KMS-11 (cell line): ENCODE measurements at regions not wholly inside any gene's neighbourhood (a gene's known extent, or its start where the extent isn't known, plus 50 kb on each side); places are given as distances from the start of the nearest gene placed in this dataset.

ENCODE experiments used
- H2AFZ ChIP-seq: fragments of 200-600 bp; sonication (generic); 2 replicates; pipeline ENCODE4 v1.6.1; 2016; ENCODE audit warnings: antibody characterized with exemption, mixed run types, low read depth
- H3K27ac ChIP-seq: fragments of 200-600 bp; sonication (generic); 2 replicates; pipeline ENCODE4 v1.6.1; 2016; ENCODE audit warnings: mild to moderate bottlenecking, mixed run types
- H3K27me3 ChIP-seq: fragments of 200-600 bp; sonication (generic); 2 replicates; pipeline ENCODE4 v1.6.1; 2017; ENCODE audit warnings: mild to moderate bottlenecking, low read depth, mixed run types, moderate library complexity; ENCODE audit not compliant: insufficient read depth
- H3K36me3 ChIP-seq: fragments of 200-600 bp; sonication (generic); 2 replicates; pipeline ENCODE4 v1.6.1; 2017; ENCODE audit warnings: mild to moderate bottlenecking, mixed run types; ENCODE audit not compliant: insufficient read depth
- H3K4me1 ChIP-seq: fragments of 200-600 bp; sonication (generic); 2 replicates; pipeline ENCODE4 v1.6.1; 2016; ENCODE audit warnings: mild to moderate bottlenecking, low read depth, mixed run types; ENCODE audit not compliant: poor library complexity, severe bottlenecking
- H3K4me2 ChIP-seq: fragments of 200-600 bp; sonication (generic); 2 replicates; pipeline ENCODE4 v1.7.0; 2016; ENCODE audit warnings: mild to moderate bottlenecking, mixed run types
- H3K4me3 ChIP-seq: fragments of 200-600 bp; sonication (generic); IDR thresholded peaks from 2 replicates; pipeline ENCODE4 v1.6.1; 2017; ENCODE audit warnings: low read depth, low read length, mixed read lengths; ENCODE audit not compliant: insufficient read depth
- H3K79me2 ChIP-seq: fragments of 200-600 bp; sonication (generic); 2 replicates; pipeline ENCODE4 v1.6.1; 2016; ENCODE audit warnings: low read depth, mixed run types; ENCODE audit not compliant: insufficient read depth
- H3K9ac ChIP-seq: fragments of 200-600 bp; sonication (generic); 2 replicates; pipeline ENCODE4 v1.6.1; 2016; ENCODE audit warnings: mild to moderate bottlenecking, mixed run types
- H4K20me1 ChIP-seq: fragments of 200-600 bp; sonication (generic); 2 replicates; pipeline ENCODE4 v1.6.1; 2016; ENCODE audit warnings: mild to moderate bottlenecking, mixed run types; ENCODE audit not compliant: insufficient read depth
- TF ChIP-seq, protein P1 (sequence below): fragments of 200-600 bp; sonication (generic); conservative IDR thresholded peaks from 2 replicates; pipeline ENCODE4 v1.6.1; 2017; ENCODE audit warnings: low read depth, mild to moderate bottlenecking, antibody characterized with exemption, low read length, moderate library complexity, mixed read lengths

DNA sequence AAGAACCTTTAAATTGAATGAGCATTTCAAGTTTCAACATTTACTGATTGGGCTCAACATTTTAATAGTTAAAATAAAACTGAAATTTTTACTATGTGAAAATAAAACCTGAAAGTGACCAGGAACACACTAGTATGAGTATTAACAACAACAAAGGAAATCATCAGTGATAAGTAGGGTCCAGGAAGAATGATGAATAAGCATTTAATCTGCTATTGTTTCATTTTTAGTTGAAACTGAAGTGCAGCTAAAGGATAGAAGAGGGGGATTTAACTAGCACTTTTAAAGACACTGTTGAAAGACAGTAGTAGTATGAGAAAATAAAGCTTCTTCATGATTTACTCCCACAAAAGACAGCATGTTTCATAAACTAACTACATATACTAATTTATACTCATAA lies 250.9 kb upstream of the IPO5 start:
- Histone ChIP-seq H3K4me1 (no peaks in the 10 kb centered on the region), H2AFZ (no peak overlapping the region), H4K20me1 (no peaks in the 10 kb centered on the region), H3K4me2 (no peak overlapping the region), H3K4me3 (no peak overlapping the region), H3K36me3 (no peaks in the 10 kb centered on the region), H3K79me2 (no peaks in the 10 kb centered on the region), H3K27me3 (no peaks in the 10 kb centered on the region), H3K9ac (no peak overlapping the region), H3K27ac (no peak overlapping the region)
- TF ChIP-seq, protein P1, sequence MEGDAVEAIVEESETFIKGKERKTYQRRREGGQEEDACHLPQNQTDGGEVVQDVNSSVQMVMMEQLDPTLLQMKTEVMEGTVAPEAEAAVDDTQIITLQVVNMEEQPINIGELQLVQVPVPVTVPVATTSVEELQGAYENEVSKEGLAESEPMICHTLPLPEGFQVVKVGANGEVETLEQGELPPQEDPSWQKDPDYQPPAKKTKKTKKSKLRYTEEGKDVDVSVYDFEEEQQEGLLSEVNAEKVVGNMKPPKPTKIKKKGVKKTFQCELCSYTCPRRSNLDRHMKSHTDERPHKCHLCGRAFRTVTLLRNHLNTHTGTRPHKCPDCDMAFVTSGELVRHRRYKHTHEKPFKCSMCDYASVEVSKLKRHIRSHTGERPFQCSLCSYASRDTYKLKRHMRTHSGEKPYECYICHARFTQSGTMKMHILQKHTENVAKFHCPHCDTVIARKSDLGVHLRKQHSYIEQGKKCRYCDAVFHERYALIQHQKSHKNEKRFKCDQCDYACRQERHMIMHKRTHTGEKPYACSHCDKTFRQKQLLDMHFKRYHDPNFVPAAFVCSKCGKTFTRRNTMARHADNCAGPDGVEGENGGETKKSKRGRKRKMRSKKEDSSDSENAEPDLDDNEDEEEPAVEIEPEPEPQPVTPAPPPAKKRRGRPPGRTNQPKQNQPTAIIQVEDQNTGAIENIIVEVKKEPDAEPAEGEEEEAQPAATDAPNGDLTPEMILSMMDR: no peak

DNA sequence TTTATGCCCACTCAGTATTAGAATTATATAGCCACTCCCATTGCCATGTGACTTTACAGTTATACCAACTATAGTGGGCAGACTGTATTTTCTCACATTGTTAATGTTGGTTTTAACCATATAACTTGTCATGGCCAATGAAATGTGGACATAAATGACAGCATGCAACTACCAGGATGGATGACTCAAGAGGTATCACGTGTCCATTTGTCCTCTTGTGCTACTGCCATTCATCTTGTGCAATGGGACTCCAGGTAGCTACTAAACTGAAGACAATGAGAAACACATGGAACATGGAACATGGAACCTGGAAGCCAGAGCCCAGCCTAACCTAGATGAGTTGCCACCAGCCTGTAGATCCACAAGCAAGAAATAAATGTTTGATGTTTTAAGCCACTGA lies 242.7 kb upstream of the IPO5 start:
- Histone ChIP-seq H3K4me2 (no peak overlapping the region), H3K79me2 (no peaks in the 10 kb centered on the region), H3K9ac (no peak overlapping the region), H3K4me3 (no peak overlapping the region), H2AFZ (no peak overlapping the region), H3K27ac (no peak overlapping the region), H3K4me1 (no peaks in the 10 kb centered on the region), H3K36me3 (no peaks in the 10 kb centered on the region), H3K27me3 (no peaks in the 10 kb centered on the region), H4K20me1 (no peaks in the 10 kb centered on the region)
- TF ChIP-seq, protein P1: no peak

DNA sequence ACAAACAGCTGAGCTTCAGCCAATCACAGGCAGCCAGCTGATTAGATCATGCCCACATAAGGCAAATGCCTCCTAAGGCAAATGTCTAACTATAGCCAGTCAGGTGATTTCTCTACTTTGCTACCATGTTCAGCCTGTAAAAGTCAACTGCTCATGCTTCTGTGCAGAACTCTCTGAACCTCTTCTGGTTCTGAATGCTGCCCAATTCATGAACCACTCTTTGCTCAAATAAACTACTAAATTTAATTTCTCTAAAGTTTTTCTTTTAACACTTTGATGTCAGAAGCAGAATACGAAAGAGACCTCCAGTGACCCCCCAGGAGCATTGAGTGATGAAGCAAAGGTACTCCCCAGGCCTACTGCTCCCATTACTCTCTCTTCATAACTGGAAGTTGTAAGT lies 240.7 kb upstream of the IPO5 start:
- Histone ChIP-seq H4K20me1 (no peaks in the 10 kb centered on the region), H3K79me2 (no peaks in the 10 kb centered on the region), H3K4me2 (no peak overlapping the region), H2AFZ (no peak overlapping the region), H3K27me3 (no peaks in the 10 kb centered on the region), H3K27ac (no peak overlapping the region), H3K9ac (no peak overlapping the region), H3K36me3 (no peaks in the 10 kb centered on the region), H3K4me1 (no peaks in the 10 kb centered on the region), H3K4me3 (no peak overlapping the region)
- TF ChIP-seq, protein P1: no peak

DNA sequence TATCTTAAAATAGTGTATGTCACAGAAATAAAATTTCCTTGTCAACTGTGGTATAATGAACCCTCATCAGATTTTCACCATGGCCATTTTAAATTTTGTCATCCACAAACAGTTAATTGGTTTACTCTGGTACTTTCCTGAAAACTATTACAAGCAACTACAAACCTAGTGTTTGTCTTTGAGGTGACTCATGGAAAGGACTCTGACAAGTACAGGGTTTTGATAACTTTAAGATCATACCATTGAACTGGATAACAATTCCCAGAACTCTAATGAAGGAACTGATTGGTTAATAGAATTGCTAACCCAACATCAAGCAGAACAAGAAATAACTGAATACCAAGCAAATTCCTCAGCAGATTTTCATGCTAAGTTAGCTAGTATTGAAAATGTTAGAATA lies 237.7 kb upstream of the IPO5 start:
- no peaks in the 10 kb centered on the region for H4K20me1 ChIP-seq
- H2AFZ ChIP-seq: no peak overlapping the region
- TF ChIP-seq, protein P1: no peak
- no peak overlapping the region for H3K4me3 ChIP-seq
- H3K79me2 ChIP-seq: no peaks in the 10 kb centered on the region
- H3K4me1 ChIP-seq: no peaks in the 10 kb centered on the region
- H3K27ac ChIP-seq: no peak overlapping the region
- no peak overlapping the region for H3K9ac ChIP-seq
- H3K27me3 ChIP-seq: no peaks in the 10 kb centered on the region
- H3K4me2 ChIP-seq: no peak overlapping the region
- no peaks in the 10 kb centered on the region for H3K36me3 ChIP-seq

DNA sequence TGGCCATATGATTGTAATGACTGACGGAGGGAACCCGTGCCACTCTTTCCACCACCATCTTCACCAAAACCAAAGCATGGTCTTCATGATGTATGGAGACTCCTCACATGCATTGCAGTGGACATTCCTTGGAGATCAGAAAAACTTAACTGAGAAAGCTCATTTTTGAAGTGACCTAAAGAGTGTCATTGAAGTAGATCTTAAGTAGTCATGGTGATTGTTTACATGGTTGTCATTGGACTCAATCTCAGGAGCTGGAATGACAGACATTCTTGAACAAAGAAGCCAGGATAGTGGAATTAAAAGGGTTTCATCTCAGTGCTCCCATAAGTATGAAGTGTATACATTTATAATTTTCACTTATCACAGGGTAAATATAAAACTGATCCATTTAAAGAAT lies 236.7 kb upstream of the IPO5 start:
- Histone ChIP-seq H4K20me1 (no peaks in the 10 kb centered on the region), H3K36me3 (no peaks in the 10 kb centered on the region), H3K4me1 (no peaks in the 10 kb centered on the region), H3K27ac (no peak overlapping the region), H2AFZ (no peak overlapping the region), H3K9ac (no peak overlapping the region), H3K4me2 (no peak overlapping the region), H3K79me2 (no peaks in the 10 kb centered on the region), H3K27me3 (no peaks in the 10 kb centered on the region), H3K4me3 (no peak overlapping the region)
- TF ChIP-seq, protein P1: no peak
